NCI-H2171 treated with DMSO at 0.1 percent for 48 hours (cell line): ENCODE measurements at regions not wholly inside any gene's neighbourhood (a gene's known extent, or its start where the extent isn't known, plus 50 kb on each side); places are given as distances from the start of the nearest gene placed in this dataset.
A peak's percentile ranks its signal among the peaks of the same experiment; 100 is the strongest.

Experiments
- DNase-seq: peaks from one replicate; lab custom pipeline; 2025; lab: John Stamatoyannopoulos, UW

- DNase-seq: no peak
Measured at GRCh38 chr1:81577004-81577697, 223.6 kb upstream of the ADGRL2 start.

- DNase-seq: no peak
Measured at GRCh38 chr1:81574408-81574807, 226.3 kb upstream of the ADGRL2 start.

DNA sequence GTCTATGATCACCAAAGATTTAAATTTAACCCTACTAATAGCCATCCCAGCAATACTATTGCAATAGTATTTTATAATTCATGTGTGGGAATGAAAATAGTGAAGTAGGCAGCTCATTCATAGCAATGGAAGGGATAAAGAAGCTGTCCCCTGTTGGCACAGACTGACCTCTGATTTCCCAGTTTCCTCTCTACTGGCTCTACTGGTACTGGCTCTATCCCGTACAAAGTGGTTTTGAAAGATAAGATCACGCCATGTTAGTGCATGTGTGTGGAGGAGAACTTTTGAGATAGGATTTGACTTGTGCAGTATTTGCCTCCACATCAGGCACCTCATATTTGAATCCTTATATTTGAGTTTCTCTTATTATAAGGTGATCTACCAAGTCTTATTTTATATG lies 227.3 kb upstream of the ADGRL2 start:
- no peak for DNase-seq

DNA sequence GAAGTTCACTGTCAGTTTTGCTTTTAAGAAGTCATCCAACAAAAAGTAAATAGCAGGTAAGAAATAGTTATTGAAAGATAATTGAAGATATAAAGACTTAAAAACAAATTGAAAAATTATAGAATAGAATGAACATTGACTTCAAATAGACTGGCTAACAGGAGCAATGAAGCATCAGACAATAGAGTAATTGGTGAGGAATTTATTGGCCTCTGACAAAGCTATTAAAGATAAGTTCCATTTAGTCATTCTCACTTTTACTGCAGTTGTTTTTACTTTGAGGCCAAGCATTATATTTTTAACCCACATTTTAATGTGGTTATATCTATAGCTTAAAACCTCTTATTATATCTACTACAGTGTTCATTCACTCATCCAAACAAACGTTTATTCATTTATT lies 228.8 kb upstream of the ADGRL2 start:
- no peak for DNase-seq

DNA sequence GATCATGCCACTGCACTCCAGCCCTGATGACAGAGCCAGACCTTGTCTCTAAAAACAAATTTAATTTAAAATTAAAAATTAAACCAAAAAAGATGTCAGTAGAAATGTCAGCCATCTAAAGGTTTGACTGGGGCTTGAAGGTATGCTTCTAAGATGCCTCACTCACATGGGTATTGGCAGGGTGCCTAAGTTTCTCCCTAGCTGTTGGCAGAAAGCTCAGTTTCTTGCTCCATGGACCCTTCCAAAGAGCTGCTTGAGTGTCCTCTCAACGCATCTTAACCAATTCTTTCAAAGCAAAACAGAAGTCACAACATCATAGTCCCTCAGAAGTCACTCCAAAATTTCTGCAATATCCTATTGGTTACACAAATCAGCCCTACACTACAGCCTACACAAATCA lies 231.0 kb upstream of the ADGRL2 start:
- no peak for DNase-seq

DNA sequence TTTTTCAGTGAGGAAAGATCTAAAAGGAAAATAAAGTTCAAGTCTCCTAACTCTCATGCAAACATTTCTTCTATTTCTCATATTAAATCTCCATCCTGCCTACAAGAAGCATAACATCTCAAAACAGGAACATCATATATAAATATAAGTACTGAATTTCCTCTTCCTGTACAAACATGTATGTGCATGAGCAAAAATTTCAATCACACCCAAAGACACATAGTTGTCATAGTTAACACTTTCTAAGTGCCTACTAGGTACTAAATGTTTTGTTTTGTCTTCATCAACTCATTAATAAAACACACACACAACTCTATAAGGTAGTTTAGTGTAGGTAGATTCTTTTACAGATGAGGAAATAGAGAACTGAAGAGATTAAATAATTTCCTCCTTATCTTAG lies 237.1 kb upstream of the ADGRL2 start:
- DNase-seq: no peak

- no peak for DNase-seq
Measured at GRCh38 chr1:81562934-81563333, 237.8 kb upstream of the ADGRL2 start.

GRCh38 chr1:81560629-81561028 lies 240.1 kb upstream of the ADGRL2 start:
- DNase-seq: no peak

DNA sequence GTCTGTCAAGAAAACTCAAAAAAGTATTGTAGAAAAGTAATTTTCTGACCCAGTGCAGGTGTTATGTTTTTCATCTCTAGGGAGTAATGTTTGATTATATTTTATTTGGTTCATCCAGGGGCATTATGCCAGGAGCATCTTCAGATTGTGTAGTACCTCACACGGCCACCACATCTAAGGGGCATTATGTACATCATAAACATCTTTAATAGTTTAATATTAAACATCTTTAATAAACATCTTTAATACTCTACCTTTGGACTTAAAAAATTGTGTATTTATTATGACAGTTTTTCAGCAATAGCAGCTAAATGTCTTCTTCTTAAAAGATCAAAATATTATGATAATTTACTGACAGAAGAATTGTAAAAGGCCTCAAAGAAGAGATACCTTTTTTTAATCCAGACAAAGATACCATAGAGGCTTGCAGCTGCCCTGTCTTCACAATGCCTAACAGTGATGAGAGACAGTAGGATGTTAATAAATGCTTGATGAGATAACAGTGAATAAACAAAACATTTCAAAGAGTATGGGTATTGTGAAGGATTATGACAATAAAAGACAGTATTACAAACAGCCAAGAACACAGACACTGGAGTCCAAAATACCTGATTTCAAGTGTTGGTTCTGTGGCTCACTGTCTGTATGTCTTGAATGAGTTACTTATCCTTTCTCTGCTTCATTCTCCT lies 240.9 kb upstream of the ADGRL2 start:
- no peak for DNase-seq

DNA sequence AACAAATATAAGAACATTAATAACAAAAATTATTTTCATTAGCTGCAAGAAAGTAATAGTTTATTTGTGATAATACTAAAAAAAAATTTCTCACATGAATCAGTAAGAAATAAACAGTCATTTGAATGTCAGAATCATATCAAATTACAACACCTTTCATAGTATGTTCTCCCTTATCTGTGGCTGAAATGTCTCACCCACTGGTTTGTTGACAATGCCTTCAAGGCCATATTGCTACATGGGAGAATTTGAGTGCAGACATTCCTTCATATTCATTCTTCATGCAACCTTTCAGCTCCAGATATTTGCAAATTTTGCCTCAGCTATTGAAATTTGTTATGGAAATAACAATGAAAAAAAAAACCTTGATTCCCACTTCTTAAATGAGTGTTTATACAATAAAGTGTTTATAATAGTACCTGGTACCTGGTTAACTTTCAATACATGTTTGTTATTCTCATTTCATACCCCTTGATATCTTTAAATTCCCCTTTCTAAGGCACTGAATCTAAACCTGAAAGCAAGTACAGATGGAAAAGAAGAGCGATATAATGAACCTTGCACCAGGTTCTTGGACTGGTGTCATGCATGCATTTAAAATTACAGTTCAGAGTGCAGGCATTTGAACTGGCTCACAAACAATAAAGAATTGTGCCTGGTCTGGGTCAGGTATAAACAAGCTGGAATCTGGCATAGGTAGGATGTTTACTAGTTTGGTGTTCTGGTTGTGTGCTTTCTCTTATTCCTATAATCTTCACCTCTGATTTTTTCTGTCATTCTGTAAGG lies 242.2 kb upstream of the ADGRL2 start:
- DNase-seq: no peak

DNA sequence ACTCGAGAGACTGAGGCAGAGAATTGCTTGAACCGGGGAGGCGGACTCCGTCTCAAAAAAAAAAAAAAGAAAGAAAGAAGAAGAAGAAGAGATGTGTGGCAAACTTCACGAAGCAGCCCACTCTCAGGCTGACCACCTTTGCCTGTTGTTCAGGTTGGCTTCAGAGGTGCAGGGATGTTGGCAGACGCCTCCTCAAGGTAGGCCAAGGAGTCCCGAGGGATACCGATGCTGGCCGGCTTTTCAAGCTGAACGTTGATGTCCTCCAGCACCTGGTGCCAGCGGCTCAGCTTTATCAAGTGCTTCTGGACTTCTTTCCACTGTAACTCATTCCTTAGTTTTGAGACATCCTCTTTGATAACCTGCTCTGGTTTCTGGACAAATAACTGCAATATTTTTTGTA lies 243.8 kb upstream of the ADGRL2 start:
- no peak for DNase-seq

GRCh38 chr1:81554534-81554933 lies 246.2 kb upstream of the ADGRL2 start:
- DNase-seq: no peak

- no peak for DNase-seq
Measured at GRCh38 chr1:81554108-81554507, 246.6 kb upstream of the ADGRL2 start.

DNA sequence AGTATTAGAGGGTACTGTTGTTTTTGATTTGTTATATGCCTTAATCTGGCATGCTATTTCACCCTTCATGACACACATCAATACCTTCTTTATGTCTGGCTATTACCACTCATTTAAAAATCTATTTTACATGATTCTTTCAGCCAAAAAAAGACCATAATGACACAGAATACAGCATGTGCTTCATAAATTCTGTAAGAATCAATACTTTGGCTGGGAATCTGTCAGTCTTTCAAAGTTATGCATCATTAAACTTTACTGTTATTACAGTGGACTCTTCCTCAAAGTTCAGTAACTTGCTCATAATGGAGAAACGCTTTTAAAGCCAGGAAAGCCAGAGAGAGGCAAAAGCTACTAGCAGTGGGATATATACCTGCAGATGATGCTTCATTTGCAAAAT lies 247.2 kb upstream of the ADGRL2 start:
- DNase-seq: no peak

DNA sequence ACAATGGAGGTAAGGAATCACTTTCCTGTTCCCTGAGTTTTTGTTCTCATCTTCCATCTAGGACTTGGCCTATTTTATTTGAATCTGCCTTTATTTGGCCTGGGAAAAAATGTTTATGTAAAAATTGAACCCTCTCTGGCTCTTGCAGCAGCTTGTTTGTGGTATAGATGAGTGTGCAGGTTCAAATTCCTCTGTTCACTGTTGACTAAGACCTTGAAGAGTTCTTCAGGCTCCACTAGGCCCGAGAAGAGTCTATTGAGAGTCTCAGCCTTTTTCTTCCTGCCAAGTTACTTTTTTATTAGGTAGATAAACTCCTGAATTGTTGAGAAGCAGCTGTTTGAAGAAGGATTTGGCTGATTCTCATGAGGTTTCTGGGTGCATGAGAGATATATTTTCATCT lies 248.8 kb upstream of the ADGRL2 start:
- DNase-seq: no peak

DNA sequence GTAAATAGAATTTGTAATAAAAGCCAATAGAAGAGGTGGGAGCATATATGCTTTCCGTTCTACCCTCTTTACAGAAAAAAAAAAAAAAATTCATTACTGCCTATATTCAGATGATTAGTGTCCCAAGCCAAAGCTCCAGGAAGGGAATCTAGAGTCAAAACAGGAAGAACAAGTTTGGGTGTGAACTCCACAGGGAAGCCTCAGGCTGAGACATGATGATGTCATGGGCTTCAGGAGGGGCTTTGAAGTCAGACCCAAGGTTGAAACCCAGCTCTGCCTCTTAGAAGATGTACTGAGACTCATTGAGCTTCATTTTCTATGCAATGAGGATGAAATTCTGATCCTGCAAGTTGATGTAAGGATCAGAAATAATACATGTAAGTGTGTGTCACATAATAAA lies 250.0 kb upstream of the ADGRL2 start:
- no peak for DNase-seq

- DNase-seq: peak; percentile 38
Measured at GRCh38 chr1:81549588-81550127, 251.1 kb upstream of the ADGRL2 start.

DNA sequence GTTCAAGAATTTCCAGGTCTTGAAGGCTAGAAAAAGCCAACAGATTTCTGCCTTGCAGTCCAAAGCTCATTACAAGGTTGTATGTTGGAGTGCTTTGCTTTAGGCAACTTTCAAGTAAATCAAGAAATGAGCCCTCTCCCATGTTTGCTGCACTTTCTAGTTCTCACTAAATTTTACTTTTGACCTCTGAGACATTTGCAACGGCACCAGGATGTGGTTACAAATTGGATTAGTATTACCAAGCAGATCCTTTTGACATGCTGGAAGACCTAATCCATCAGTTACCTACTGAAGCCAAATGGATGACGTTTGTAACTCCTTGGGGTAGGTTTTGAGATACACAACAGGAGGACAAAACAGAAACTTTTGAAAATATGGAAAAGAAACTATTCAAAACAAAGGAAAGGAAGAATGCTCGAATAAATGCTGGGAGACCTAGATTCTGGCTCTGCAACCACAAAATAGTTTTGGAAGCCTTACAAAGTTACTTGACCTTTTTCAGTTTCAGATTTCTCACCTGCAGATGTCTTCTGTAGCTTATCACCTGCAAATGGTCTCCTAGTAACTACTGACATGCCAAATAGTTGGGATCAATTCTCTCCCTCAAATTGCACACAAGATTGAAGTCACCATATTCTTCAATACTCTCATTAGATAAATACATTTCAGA lies 251.7 kb upstream of the ADGRL2 start:
- DNase-seq: no peak

DNA sequence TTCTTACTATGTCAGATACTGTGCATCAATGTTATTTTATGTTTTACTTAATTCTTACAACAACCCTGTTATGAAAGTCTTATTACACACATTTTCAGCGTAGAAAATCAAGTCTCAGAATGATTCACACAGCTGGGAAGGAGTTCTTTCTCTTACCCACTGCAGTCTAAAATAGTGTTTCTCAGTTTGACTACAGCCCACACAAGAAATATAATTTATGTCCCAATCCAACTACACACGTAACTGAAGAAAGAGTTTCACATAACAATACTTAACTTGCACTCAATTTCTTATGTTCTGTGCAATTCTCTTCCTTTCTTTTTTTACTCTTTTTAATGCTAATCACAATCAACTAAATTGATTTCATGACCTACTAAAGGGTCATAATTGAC lies 252.8 kb upstream of the ADGRL2 start:
- no peak for DNase-seq

DNA sequence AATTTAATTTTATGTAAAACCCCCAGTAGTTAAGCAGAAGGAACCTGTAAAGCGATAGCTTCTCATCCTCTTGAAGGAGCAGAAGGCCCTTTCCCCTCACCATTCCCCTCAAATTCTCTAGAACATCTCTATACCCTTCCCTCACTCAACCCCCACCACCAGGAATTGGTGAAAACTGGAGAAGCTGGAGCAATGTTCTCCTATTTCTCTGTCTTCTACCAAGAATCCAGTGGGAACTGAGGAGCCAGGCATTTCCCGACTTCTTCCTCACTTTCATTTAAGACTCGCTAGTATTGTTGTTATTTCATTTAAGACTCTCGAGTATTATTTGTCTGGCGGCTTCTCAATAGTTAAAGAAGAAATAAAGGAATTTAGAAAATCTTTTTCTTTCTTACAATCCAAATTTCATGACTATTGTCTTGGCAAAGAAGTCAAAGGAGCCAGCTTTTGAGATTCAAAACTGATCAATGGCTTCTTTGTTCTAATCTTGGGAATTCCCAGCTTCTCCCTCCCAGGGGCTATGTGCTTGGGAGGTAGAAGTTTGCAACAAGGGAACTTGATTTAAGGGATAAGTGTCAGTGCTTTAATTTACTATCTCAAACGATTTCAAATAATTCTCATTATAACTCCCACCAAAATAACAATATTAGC lies 253.3 kb upstream of the ADGRL2 start:
- DNase-seq: no peak

DNA sequence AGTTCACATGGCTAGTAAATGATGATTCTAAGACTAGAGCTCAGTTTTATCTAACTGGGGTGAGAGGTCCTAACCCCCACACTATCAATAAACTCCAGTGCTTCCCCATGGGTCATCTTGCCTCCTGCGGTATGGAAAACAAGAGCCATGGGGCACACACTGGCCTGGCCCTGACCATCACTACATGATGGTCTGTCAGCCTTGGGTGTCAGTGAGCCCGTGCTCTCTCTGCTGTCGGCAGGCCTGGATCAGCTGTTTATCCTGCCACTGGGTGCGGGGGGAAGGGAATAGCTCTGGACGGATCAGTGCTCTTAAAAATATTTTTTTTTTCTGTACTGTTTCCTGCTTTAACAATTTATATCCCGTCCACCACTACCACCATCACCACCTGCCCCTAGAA lies 255.0 kb upstream of the ADGRL2 start:
- no peak for DNase-seq

GRCh38 chr1:81543764-81544163 lies 257.0 kb upstream of the ADGRL2 start:
- DNase-seq: no peak
